IMR-90 (cell line): ENCODE measurements at regions not wholly inside any gene's neighbourhood (a gene's known extent, or its start where the extent isn't known, plus 50 kb on each side); places are given as distances from the start of the nearest gene placed in this dataset.

ENCODE experiments used
- ATAC-seq: fragments of 200-7000 bp; cut with Tn5 transposase; 2 replicates; pipeline ENCODE4 v1.9.1; 2020; ENCODE audit warnings: low read depth, mild to moderate bottlenecking, moderate library complexity
- BruUV-seq: library from RNA; stranded (reverse); fragments of 400-500 nt; replicated peaks from 2 replicates; lab custom pipeline; 2021; lab: Mats Ljungman, UMichigan
- CTCF ChIA-PET: fragments of 300-600 bp; formaldehyde crosslinking; extraction: SDS; loops from one replicate; lab custom pipeline; 2021; ENCODE audit warnings: antibody characterized with exemption; lab: Yijun Ruan, JAX
- POLR2A ChIA-PET: fragments of 300-600 bp; sonication (Branson Sonifier 250); formaldehyde crosslinking; loops from one replicate; lab custom pipeline; 2022; ENCODE audit warnings: antibody characterized with exemption; ENCODE audit not compliant: unreplicated experiment; lab: Charles Lee
- DNase-seq: peaks from one replicate; pipeline ENCODE4 v3.0.0; 2013
- H2AFZ ChIP-seq: replicated peaks from 2 replicates; pipeline ENCODE3; 2013; ENCODE audit warnings: low read length, mild to moderate bottlenecking; ENCODE audit not compliant: poor library complexity
- H2AK5ac ChIP-seq: 2 replicates; pipeline ENCODE4 v1.6.1; 2013; ENCODE audit warnings: low read depth, low read length, inconsistent platforms
- H2AK9ac ChIP-seq: replicated peaks from 2 replicates; pipeline ENCODE3; 2013; ENCODE audit warnings: mild to moderate bottlenecking, low read depth, low read length, moderate library complexity; ENCODE audit not compliant: poor library complexity
- H2BK120ac ChIP-seq: 2 replicates; pipeline ENCODE4 v1.6.1; 2013; ENCODE audit warnings: low read depth, low read length, inconsistent platforms
- H2BK15ac ChIP-seq: 3 replicates; pipeline ENCODE4 v1.6.1; 2013; ENCODE audit warnings: low read depth, low read length, inconsistent platforms
- H2BK20ac ChIP-seq: 2 replicates; pipeline ENCODE4 v1.6.1; 2013; ENCODE audit warnings: low read depth, mild to moderate bottlenecking, inconsistent platforms, low read length, moderate library complexity
- H2BK5ac ChIP-seq: 2 replicates; pipeline ENCODE4 v1.6.1; 2013; ENCODE audit warnings: mild to moderate bottlenecking, low read depth, low read length, inconsistent platforms; ENCODE audit not compliant: poor library complexity, severe bottlenecking
- H3K14ac ChIP-seq: replicated peaks from 2 replicates; pipeline ENCODE4 v1.6.1; 2013; ENCODE audit warnings: low read depth, low read length, inconsistent platforms
- H3K18ac ChIP-seq: 2 replicates; pipeline ENCODE4 v1.6.1; 2013; ENCODE audit warnings: low read depth, low read length, control low read depth
- H3K23ac ChIP-seq: 2 replicates; pipeline ENCODE4 v1.6.1; 2013; ENCODE audit warnings: low read depth, low read length, inconsistent platforms
- H3K27ac ChIP-seq: 2 replicates; pipeline ENCODE4 v1.5.1; 2013; ENCODE audit warnings: mild to moderate bottlenecking, control low read depth, low read length; ENCODE audit not compliant: insufficient read depth
- H3K27me3 ChIP-seq: 2 replicates; pipeline ENCODE4 v1.6.1; 2013; ENCODE audit warnings: low read length; ENCODE audit not compliant: control insufficient read depth, insufficient read depth
- H3K36me3 ChIP-seq: 2 replicates; pipeline ENCODE4 v1.6.1; 2013; ENCODE audit warnings: low read length, mixed read lengths; ENCODE audit not compliant: control insufficient read depth, insufficient read depth
- H3K4ac ChIP-seq: 2 replicates; pipeline ENCODE4 v1.6.1; 2013; ENCODE audit warnings: low read depth, low read length, inconsistent platforms
- H3K4me1 ChIP-seq: 2 replicates; pipeline ENCODE4 v1.6.1; 2013; ENCODE audit warnings: low read length, mixed read lengths; ENCODE audit not compliant: control insufficient read depth, insufficient read depth
- H3K4me2 ChIP-seq: 2 replicates; pipeline ENCODE4 v1.6.1; 2013; ENCODE audit warnings: low read depth, mild to moderate bottlenecking, control low read depth, low read length, moderate library complexity
- H3K4me3 ChIP-seq: 2 replicates; pipeline ENCODE4 v1.5.1; 2013; ENCODE audit warnings: low read depth, mild to moderate bottlenecking, control low read depth, low read length, moderate library complexity; ENCODE audit not compliant: insufficient read depth
- H3K56ac ChIP-seq: 2 replicates; pipeline ENCODE4 v1.6.1; 2013; ENCODE audit warnings: low read length, inconsistent platforms; ENCODE audit not compliant: insufficient read depth; ENCODE audit errors: extremely low read depth
- H3K79me1 ChIP-seq, 2 experiments: 2 replicates each; pipeline ENCODE4 v1.6.1; 2013; ENCODE audit warnings: low read length in 2 of 2, inconsistent platforms in 1 of 2, low read depth in 1 of 2
- H3K9ac ChIP-seq: 2 replicates; pipeline ENCODE4 v1.6.1; 2013; ENCODE audit warnings: low read depth, low read length, control low read depth
- H3K9me1 ChIP-seq: 2 replicates; pipeline ENCODE4 v1.6.1; 2013; ENCODE audit warnings: low read length, inconsistent platforms; ENCODE audit not compliant: insufficient read depth
- H3K9me3 ChIP-seq: 2 replicates; pipeline ENCODE4 v1.6.1; 2013; ENCODE audit warnings: low read length; ENCODE audit not compliant: control insufficient read depth, insufficient read depth
- H4K20me1 ChIP-seq: 2 replicates; pipeline ENCODE4 v1.6.1; 2013; ENCODE audit warnings: low read length, inconsistent platforms; ENCODE audit not compliant: insufficient read depth
- H4K5ac ChIP-seq: 2 replicates; pipeline ENCODE4 v1.6.1; 2013; ENCODE audit warnings: mild to moderate bottlenecking, low read depth, low read length, control low read depth
- H4K8ac ChIP-seq, 2 experiments: 2 replicates each; pipeline ENCODE4 v1.6.1; 2013; ENCODE audit warnings: low read depth in 2 of 2, low read length in 2 of 2, control low read depth in 1 of 2, inconsistent platforms in 1 of 2
- H4K91ac ChIP-seq: 2 replicates; pipeline ENCODE4 v1.6.1; 2013; ENCODE audit warnings: low read depth, low read length, inconsistent platforms; ENCODE audit not compliant: insufficient read depth
- BHLHE40 ChIP-seq: fragments of 150-350 bp; IDR thresholded peaks from 2 replicates; pipeline ENCODE4 v1.6.1; 2016; ENCODE audit warnings: mild to moderate bottlenecking, low read depth, low read length
- CEBPB ChIP-seq: IDR thresholded peaks from 2 replicates; pipeline ENCODE4 v1.6.1; 2012; ENCODE audit warnings: low read depth, low read length, improper control_type of control experiment
- CHD1 ChIP-seq: IDR thresholded peaks from 2 replicates; pipeline ENCODE4 v1.6.1; 2012; ENCODE audit warnings: low read depth, low read length, improper control_type of control experiment
- ELK1 ChIP-seq: fragments of 150-350 bp; IDR thresholded peaks from 2 replicates; pipeline ENCODE4 v1.6.1; 2016; ENCODE audit warnings: low read depth, mild to moderate bottlenecking, low read length, moderate library complexity, borderline replicate concordance
- FOS ChIP-seq: fragments of 150-350 bp; IDR thresholded peaks from 2 replicates; pipeline ENCODE4 v1.6.1; 2016; ENCODE audit warnings: low read depth, low read length
- MAFK ChIP-seq: IDR thresholded peaks from 2 replicates; pipeline ENCODE4 v1.6.1; 2012; ENCODE audit warnings: low read depth, low read length, improper control_type of control experiment
- MAZ ChIP-seq: IDR thresholded peaks from 2 replicates; pipeline ENCODE4 v1.6.1; 2012; ENCODE audit warnings: low read depth, mild to moderate bottlenecking, low read length, improper control_type of control experiment, moderate library complexity, borderline replicate concordance
- MXI1 ChIP-seq: IDR thresholded peaks from 2 replicates; pipeline ENCODE4 v1.6.1; 2012; ENCODE audit warnings: low read depth, mild to moderate bottlenecking, low read length, moderate library complexity, borderline replicate concordance
- NFE2L2 ChIP-seq: fragments of 150-350 bp; IDR thresholded peaks from 2 replicates; pipeline ENCODE4 v1.6.1; 2016; ENCODE audit warnings: low read depth, mild to moderate bottlenecking, low read length
- POLR2A ChIP-seq: IDR thresholded peaks from 2 replicates; pipeline ENCODE4 v1.6.1; 2012; ENCODE audit warnings: mild to moderate bottlenecking, low read depth, low read length
- RAD21 ChIP-seq: IDR thresholded peaks from 2 replicates; pipeline ENCODE4 v1.6.1; 2012; ENCODE audit warnings: low read length, improper control_type of control experiment
- RCOR1 ChIP-seq: IDR thresholded peaks from 2 replicates; pipeline ENCODE4 v1.6.1; 2012; ENCODE audit warnings: mild to moderate bottlenecking, low read length, improper control_type of control experiment; ENCODE audit not compliant: insufficient replicate concordance
- RFX5 ChIP-seq: IDR thresholded peaks from 2 replicates; pipeline ENCODE4 v1.8.0; 2012; ENCODE audit warnings: low read depth, mild to moderate bottlenecking, low read length, moderate library complexity
- SMC3 ChIP-seq: fragments of 150-350 bp; IDR thresholded peaks from 2 replicates; pipeline ENCODE4 v1.6.1; 2016; ENCODE audit warnings: low read depth, mild to moderate bottlenecking, antibody characterized with exemption, low read length, moderate library complexity
- USF2 ChIP-seq: fragments of 150-350 bp; IDR thresholded peaks from 2 replicates; pipeline ENCODE4 v1.6.1; 2017; ENCODE audit warnings: mild to moderate bottlenecking, antibody characterized with exemption, low read length, low read depth
- WGBS, 2 experiments: methylation state at CpG; one replicate each; pipeline versions ENCODE4 v1.1.5 to v1.1.7; 2013; ENCODE audit warnings: missing lambda C conversion rate in 2 of 2; ENCODE audit not compliant: insufficient read length in 1 of 2; ENCODE audit errors: extremely low coverage in 2 of 2; 5-methylcytosine and 5-hydroxymethylcytosine counted together
- dilution Hi-C: fragments of 300-500 bp; cut with HindIII; formaldehyde crosslinking; loops from one replicate; pipeline ENCODE4 v1.14.3; 2018; ENCODE audit warnings: low sequenced_read_pairs; ENCODE audit not compliant: unreplicated experiment
- in situ Hi-C: fragments of 300-500 bp; cut with MboI; formaldehyde crosslinking; loops from 3 replicates; pipeline ENCODE4 v1.14.3; 2019; ENCODE audit warnings: low sequenced_read_pairs, inconsistent platforms, mixed read lengths
- intact Hi-C: fragments of 100-400 bp; cut with micrococcal nuclease; formaldehyde crosslinking; loops from 2 replicates; pipeline ENCODE4 v1.10.0; 2022
- TF ChIP-seq, protein P1 (sequence below): conservative IDR thresholded peaks from 2 replicates; pipeline ENCODE4 v1.5.1; 2012; ENCODE audit warnings: mild to moderate bottlenecking, low read depth, low read length, improper control_type of control experiment

GRCh38 chr5:27561408-27561807 lies 523.0 kb upstream of the CDH9 start:
- H3K27me3 ChIP-seq, result no peaks in the 10 kb centered on the region
- in situ Hi-C loops (no loop called here), intact Hi-C loops (no loop called here), dilution Hi-C loops (no loop called here)
- H3K36me3 ChIP-seq, result no peaks in the 10 kb centered on the region
- no peaks in the 10 kb centered on the region for H3K9me1 ChIP-seq
- no peak overlapping the region for H3K4me3 ChIP-seq
- TF ChIP-seq CHD1, result no peak
- TF ChIP-seq, protein P1, sequence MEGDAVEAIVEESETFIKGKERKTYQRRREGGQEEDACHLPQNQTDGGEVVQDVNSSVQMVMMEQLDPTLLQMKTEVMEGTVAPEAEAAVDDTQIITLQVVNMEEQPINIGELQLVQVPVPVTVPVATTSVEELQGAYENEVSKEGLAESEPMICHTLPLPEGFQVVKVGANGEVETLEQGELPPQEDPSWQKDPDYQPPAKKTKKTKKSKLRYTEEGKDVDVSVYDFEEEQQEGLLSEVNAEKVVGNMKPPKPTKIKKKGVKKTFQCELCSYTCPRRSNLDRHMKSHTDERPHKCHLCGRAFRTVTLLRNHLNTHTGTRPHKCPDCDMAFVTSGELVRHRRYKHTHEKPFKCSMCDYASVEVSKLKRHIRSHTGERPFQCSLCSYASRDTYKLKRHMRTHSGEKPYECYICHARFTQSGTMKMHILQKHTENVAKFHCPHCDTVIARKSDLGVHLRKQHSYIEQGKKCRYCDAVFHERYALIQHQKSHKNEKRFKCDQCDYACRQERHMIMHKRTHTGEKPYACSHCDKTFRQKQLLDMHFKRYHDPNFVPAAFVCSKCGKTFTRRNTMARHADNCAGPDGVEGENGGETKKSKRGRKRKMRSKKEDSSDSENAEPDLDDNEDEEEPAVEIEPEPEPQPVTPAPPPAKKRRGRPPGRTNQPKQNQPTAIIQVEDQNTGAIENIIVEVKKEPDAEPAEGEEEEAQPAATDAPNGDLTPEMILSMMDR, result no peak
- TF ChIP-seq MAZ, result no peak
- TF ChIP-seq ELK1, result no peak
- TF ChIP-seq POLR2A, result no peak
- TF ChIP-seq MXI1, result no peak
- no peak for TF ChIP-seq NFE2L2
- TF ChIP-seq USF2, result no peak
- no peak for TF ChIP-seq MAFK
- TF ChIP-seq RAD21, result no peak
- TF ChIP-seq CEBPB, result no peak
- TF ChIP-seq RFX5, result no peak
- no peak for TF ChIP-seq BHLHE40
- TF ChIP-seq RCOR1, result no peak
- no peak for TF ChIP-seq FOS
- no peak for TF ChIP-seq SMC3
- no peak overlapping the region for H4K91ac ChIP-seq
- H3K4ac ChIP-seq, result no peak overlapping the region
- no peak overlapping the region for H2BK20ac ChIP-seq
- no peak overlapping the region for H3K56ac ChIP-seq
- H3K9ac ChIP-seq, result no peak overlapping the region
- no peak overlapping the region for H2AK9ac ChIP-seq
- no peaks in the 10 kb centered on the region for H4K20me1 ChIP-seq
- no peak overlapping the region for H4K5ac ChIP-seq
- no peaks in the 10 kb centered on the region for H3K9me3 ChIP-seq
- no CpG with 5 or more reads among the region's 16 CpGs for WGBS, 2 experiments
- H4K8ac ChIP-seq, result no peak overlapping the region
- H3K18ac ChIP-seq, result no peak overlapping the region
- H2BK120ac ChIP-seq, result no peak overlapping the region
- no peak overlapping the region for H3K14ac ChIP-seq
- no peak overlapping the region for H2BK5ac ChIP-seq
- H3K79me1 ChIP-seq, result no peaks in the 10 kb centered on the region
- DNase-seq, result no peak
- no peak overlapping the region for H3K4me2 ChIP-seq
- no peak for ATAC-seq
- BruUV-seq, result no TSS peak
- H2AFZ ChIP-seq, result no peak overlapping the region
- CTCF ChIA-PET, result no interaction called here
- H2AK5ac ChIP-seq, result no peak overlapping the region
- POLR2A ChIA-PET, result no interaction called here
- no peaks in the 10 kb centered on the region for H3K4me1 ChIP-seq
- H2BK15ac ChIP-seq, result no peak overlapping the region
- H3K27ac ChIP-seq, result no peak overlapping the region
- no peak overlapping the region for H3K23ac ChIP-seq
